Pancreas (tissue), 10 donors: ENCODE measurements at regions not wholly inside any gene's neighbourhood (a gene's known extent, or its start where the extent isn't known, plus 50 kb on each side); places are given as distances from the start of the nearest gene placed in this dataset.

Experiments
- ATAC-seq, 4 donors: fragments of 200-7000 bp; cut with Tn5 transposase; one replicate each; pipeline versions ENCODE4 v1.8.0 to v1.9.1; 2020; ENCODE audit warnings: mild to moderate bottlenecking in 4 of 4, moderate library complexity in 4 of 4
- DNase-seq, 6 donors: peaks; one replicate each; pipeline ENCODE4 v3.0.0-alpha.2; 2020
- FAIRE-seq: peaks from 2 replicates; lab custom pipeline; 2012; peaks lifted over from hg19 to GRCh38; lab: Jason Lieb, UNC
- H3K27ac ChIP-seq, 4 donors: fragments of 200-600 bp; sonication (generic); 1 replicate in 3 of 4; 2 replicates in 1 of 4; pipeline versions ENCODE4 v1.5.0 to v1.8.0; 2020
- H3K27me3 ChIP-seq, 4 donors: fragments of 200-600 bp; one replicate each; pipeline ENCODE4 v1.8.0; 2021
- H3K36me3 ChIP-seq, 3 donors: fragments of 200-600 bp; sonication (generic) in 1 of 3; one replicate each; pipeline versions ENCODE4 v1.5.0 to v1.8.0; 2020 to 2021
- H3K4me1 ChIP-seq, 3 donors: fragments of 200-600 bp; one replicate each; pipeline ENCODE4 v1.8.0; 2021
- H3K4me3 ChIP-seq, 4 donors: fragments of 200-600 bp; sonication (generic) in 2 of 4; one replicate each; pipeline versions ENCODE4 v1.5.0 to v1.8.0; 2020 to 2021
- H3K9me3 ChIP-seq, 4 donors: fragments of 200-600 bp; one replicate each; pipeline ENCODE4 v1.8.0; 2021
- WGBS, 2 donors: extraction: QIAGEN DNeasy Blood & Tissue Kit; methylation state at CpG; one replicate each; pipeline ENCODE4 v1.1.7; 2013; 5-methylcytosine and 5-hydroxymethylcytosine counted together
- intact Hi-C, 3 donors: fragments of 100-400 bp; cut with DNase I; formaldehyde crosslinking; loops; one replicate each; pipeline versions ENCODE4 v1.11.1 to v1.14.2; 2022
- TF ChIP-seq, protein P1 (sequence below), 4 donors: fragments of 200-600 bp; sonication (generic) in 3 of 4; IDR thresholded peaks; one replicate each; pipeline versions ENCODE4 v1.5.0 to v1.8.0; 2021; ENCODE audit warnings: antibody characterized with exemption in 4 of 4
- donor health status: healthy with polysubstance abuse.
- donor health status: DM: no; HTN: no; CAD: no; lungs with moderate emphysema.
- donor health status: DM: no; HTN: no; CAD: no.
- donor health status: control.
- donor health status: control.
- donor health status: Bipolar disorder and iron deficiency.
- donor health status: DM: yes; HTN: yes; CAD: no.
- donor health status: DM: no; HTN: no; CAD: no.
- donor health status: DM: no; HTN: no; CAD: no.
- donor health status: DM: yes; HTN: yes; CAD: no.

DNA sequence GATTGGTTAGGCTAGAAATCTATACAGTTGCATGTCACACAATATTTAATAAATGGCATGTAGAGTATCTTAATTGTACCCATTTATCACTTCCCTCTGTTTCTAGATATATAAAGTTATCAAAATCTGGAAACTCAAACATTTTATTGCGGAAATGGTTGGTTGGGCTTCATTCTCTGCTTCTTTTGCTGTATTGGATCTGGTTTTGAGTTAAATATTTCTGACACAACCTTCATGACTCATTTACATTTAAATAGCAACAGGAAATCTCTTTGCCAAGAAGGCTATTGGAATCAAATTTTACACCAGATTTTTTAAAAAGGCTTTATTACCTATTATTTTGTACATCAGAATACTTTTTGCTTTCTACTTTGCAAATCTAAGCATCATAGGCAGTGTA is 153.8 kb downstream of the EBLN2 start:
- 16 to 28% methylated on average over 1 of the region's 1 CpG for WGBS, 2 donors
- TF ChIP-seq, protein P1, sequence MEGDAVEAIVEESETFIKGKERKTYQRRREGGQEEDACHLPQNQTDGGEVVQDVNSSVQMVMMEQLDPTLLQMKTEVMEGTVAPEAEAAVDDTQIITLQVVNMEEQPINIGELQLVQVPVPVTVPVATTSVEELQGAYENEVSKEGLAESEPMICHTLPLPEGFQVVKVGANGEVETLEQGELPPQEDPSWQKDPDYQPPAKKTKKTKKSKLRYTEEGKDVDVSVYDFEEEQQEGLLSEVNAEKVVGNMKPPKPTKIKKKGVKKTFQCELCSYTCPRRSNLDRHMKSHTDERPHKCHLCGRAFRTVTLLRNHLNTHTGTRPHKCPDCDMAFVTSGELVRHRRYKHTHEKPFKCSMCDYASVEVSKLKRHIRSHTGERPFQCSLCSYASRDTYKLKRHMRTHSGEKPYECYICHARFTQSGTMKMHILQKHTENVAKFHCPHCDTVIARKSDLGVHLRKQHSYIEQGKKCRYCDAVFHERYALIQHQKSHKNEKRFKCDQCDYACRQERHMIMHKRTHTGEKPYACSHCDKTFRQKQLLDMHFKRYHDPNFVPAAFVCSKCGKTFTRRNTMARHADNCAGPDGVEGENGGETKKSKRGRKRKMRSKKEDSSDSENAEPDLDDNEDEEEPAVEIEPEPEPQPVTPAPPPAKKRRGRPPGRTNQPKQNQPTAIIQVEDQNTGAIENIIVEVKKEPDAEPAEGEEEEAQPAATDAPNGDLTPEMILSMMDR (IDR thresholded peaks at IDR 0.05) = no peak
- intact Hi-C loops = no loop called here
- no peaks in the 10 kb centered on the region for H3K4me1 ChIP-seq
- H3K9me3 ChIP-seq = no peaks in the 10 kb centered on the region
- no peaks in the 10 kb centered on the region for H3K27me3 ChIP-seq
- ATAC-seq (no peak), DNase-seq (no peak), FAIRE-seq (no peak)
- no peaks in the 10 kb centered on the region for H3K36me3 ChIP-seq
- no peak overlapping the region for H3K27ac ChIP-seq
- no peak overlapping the region for H3K4me3 ChIP-seq

DNA sequence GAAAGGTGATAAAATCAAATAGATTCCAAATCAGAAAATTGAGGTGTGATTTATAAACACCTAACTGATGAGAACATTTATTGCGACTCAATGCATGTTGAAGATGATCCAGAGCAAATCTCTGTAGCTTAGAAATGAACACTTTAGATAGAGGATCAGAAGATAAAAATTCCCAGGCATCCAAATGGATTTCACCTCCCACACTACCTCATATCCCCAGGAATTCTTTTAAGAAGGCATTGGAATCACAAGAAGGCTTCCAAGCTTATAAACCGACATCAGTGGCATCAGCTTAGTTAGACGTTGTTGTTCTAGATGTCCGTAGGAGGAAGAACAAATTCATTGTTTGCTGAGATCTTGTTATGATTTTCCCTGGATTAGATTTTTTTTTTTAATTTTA is 154.4 kb downstream of the EBLN2 start:
- H3K36me3 ChIP-seq = no peaks in the 10 kb centered on the region
- H3K4me1 ChIP-seq = no peaks in the 10 kb centered on the region
- H3K27me3 ChIP-seq = no peaks in the 10 kb centered on the region
- no peak for DNase-seq
- WGBS, 2 donors = 84 to 87% methylated on average over 4 of the region's 4 CpGs
- FAIRE-seq = no peak
- ATAC-seq = no peak
- H3K9me3 ChIP-seq = no peaks in the 10 kb centered on the region
- TF ChIP-seq, protein P1 (IDR thresholded peaks at IDR 0.05) = no peak
- intact Hi-C loops = no loop called here
- no peak overlapping the region for H3K27ac ChIP-seq
- no peak overlapping the region for H3K4me3 ChIP-seq

DNA sequence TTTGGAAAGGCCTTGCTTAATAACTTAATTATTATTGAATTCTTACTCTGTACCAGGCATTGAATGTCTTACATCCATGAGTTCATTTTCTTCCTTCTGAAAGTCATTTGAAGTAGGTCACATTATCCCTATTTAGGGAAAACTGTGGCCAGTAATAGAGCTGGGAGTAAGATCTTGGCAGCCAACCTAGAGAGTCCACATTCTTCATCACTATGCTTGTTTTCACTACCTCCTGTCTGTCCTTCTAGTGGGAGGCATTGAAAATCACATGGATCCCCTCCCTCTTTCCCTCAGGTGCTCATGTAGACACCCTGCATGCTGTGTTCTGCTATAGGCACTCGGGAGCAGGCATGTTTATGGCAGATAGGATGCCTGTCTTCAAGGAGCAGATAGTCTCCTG is 154.9 kb downstream of the EBLN2 start:
- no peaks in the 10 kb centered on the region for H3K4me1 ChIP-seq
- no peaks in the 10 kb centered on the region for H3K9me3 ChIP-seq
- H3K27ac ChIP-seq = no peak overlapping the region
- FAIRE-seq (no peak), ATAC-seq (no peak), DNase-seq (no peak)
- H3K36me3 ChIP-seq = no peaks in the 10 kb centered on the region
- WGBS, 2 donors = 88 to 91% methylated on average over 1 of the region's 1 CpG
- no peak overlapping the region for H3K4me3 ChIP-seq
- intact Hi-C loops = no loop called here
- no peaks in the 10 kb centered on the region for H3K27me3 ChIP-seq
- TF ChIP-seq, protein P1 (IDR thresholded peaks at IDR 0.05) = no peak

DNA sequence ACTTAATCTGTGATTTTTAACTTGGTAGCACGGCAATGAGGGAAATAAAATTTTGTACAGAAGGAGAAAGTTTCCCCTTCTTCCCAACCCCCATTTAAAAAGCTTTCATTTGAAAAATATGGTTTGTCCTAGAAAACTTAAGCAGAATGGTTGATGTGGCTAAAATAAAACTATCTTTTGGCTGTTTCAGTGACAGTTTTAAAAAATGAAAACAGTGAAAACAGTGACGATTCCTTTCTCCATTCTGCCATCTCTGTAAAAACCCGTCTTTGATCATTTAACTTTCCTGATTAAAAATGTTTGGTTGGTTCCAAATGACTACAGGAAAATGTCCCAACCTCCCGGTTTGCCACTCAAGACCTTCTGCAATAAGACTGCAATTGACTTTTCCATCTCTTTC is 160.7 kb downstream of the EBLN2 start:
- Histone ChIP-seq H3K4me1 (no peaks in the 10 kb centered on the region), H3K4me3 (no peak overlapping the region), H3K27me3 (no peaks in the 10 kb centered on the region), H3K36me3 (no peaks in the 10 kb centered on the region), H3K27ac (no peak overlapping the region), H3K9me3 (no peaks in the 10 kb centered on the region)
- TF ChIP-seq, protein P1 (IDR thresholded peaks at IDR 0.05) = no peak
- DNase-seq = no peak
- FAIRE-seq = no peak
- WGBS, 2 donors = 68 to 72% methylated on average over 4 of the region's 4 CpGs
- intact Hi-C loops = no loop called here
- no peak for ATAC-seq

DNA sequence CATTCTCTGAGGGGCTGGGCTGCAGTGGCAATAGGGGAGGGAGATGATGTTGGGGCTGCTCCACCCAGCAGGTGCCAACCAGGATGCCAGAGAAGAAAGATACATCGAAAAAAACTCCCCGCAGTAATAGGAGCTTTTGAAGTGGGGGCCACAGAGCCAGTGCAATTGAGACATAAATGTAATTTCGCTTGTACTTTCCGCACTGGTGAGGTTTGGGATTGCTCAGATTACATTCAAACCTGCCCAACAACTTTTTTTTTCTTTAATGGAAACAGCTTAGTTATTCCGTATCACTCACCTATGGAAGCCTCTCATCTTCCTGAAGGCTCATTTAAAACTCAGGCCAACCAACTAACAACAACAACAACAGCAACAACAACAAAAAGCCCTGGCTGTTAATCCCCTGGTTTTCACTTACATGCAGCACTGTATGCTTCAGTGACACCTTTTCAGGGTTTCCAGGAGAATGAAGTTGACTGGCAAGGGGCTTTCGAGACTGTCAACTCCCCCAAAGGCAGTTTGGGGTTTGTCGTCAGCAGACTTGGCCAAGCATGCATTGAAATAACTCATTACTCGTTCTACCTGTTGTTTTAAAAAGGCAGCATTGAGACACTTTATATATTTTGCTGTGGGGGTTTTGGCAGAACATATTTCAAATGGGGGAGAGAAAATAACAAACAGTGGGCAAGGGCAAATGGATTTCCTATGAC is 163.8 kb downstream of the EBLN2 start:
- Histone ChIP-seq H3K27me3 (no peaks in the 10 kb centered on the region), H3K4me3 (no peak overlapping the region), H3K4me1 (no peaks in the 10 kb centered on the region), H3K36me3 (no peaks in the 10 kb centered on the region), H3K27ac (no peak overlapping the region), H3K9me3 (no peaks in the 10 kb centered on the region)
- WGBS, 2 donors = 62 to 64% methylated on average over 8 of the region's 8 CpGs
- TF ChIP-seq, protein P1 (IDR thresholded peaks at IDR 0.05) = no peak
- no peak for ATAC-seq
- no peak for FAIRE-seq
- intact Hi-C loops = no loop called here
- no peak for DNase-seq
